Keratinocyte (primary cell): ENCODE measurements at regions not wholly inside any gene's neighbourhood (a gene's known extent, or its start where the extent isn't known, plus 50 kb on each side); places are given as distances from the start of the nearest gene placed in this dataset.

Source experiments
- DNase-seq: peaks from one replicate; pipeline ENCODE4 v3.0.0-alpha.2; 2011; ENCODE audit warnings: low read depth, missing footprints, low spot score
- FAIRE-seq: peaks from 2 replicates; lab custom pipeline; 2011; peaks lifted over from hg19 to GRCh38; lab: Jason Lieb, UNC
- H2AFZ ChIP-seq: 2 replicates; pipeline ENCODE4 v1.6.0; 2012; ENCODE audit warnings: low read length, control low read depth, inconsistent platforms; ENCODE audit not compliant: control insufficient read depth
- H3K27ac ChIP-seq: 2 replicates; pipeline ENCODE4 v1.5.1; 2011; ENCODE audit warnings: low read length; ENCODE audit not compliant: control insufficient read depth, insufficient read depth
- H3K27me3 ChIP-seq: 3 replicates; pipeline ENCODE4 v1.6.0; 2011; ENCODE audit warnings: low read length; ENCODE audit not compliant: control insufficient read depth, insufficient read depth; ENCODE audit errors: extremely low read depth
- H3K36me3 ChIP-seq, 2 experiments: 2 replicates in 1 of 2; 3 replicates in 1 of 2; pipeline ENCODE4 v1.5.1; 2011; ENCODE audit warnings: low read length in 2 of 2, mild to moderate bottlenecking in 1 of 2; ENCODE audit not compliant: control insufficient read depth in 2 of 2, insufficient read depth in 2 of 2; ENCODE audit errors: extremely low read depth in 1 of 2
- H3K4me1 ChIP-seq: 3 replicates; pipeline ENCODE4 v1.5.1; 2011; ENCODE audit warnings: low read length; ENCODE audit not compliant: control insufficient read depth, insufficient read depth; ENCODE audit errors: extremely low read depth
- H3K4me2 ChIP-seq: 3 replicates; pipeline ENCODE4 v1.6.0; 2011; ENCODE audit warnings: low read depth, low read length; ENCODE audit not compliant: control insufficient read depth, insufficient read depth; ENCODE audit errors: extremely low read depth
- H3K4me3 ChIP-seq, 3 experiments: fragments of 200-600 bp in 1 of 3; sonication (generic) in 1 of 3; 2 replicates in 2 of 3; 3 replicates in 1 of 3; pipeline ENCODE4 v1.5.1; 2011 to 2016; ENCODE audit warnings: low read length in 3 of 3, mild to moderate bottlenecking in 3 of 3, control low read depth in 2 of 3, inconsistent platforms in 1 of 3, low read depth in 1 of 3, mixed read lengths in 1 of 3, mixed run types in 1 of 3, moderate library complexity in 1 of 3; ENCODE audit not compliant: control insufficient read depth in 2 of 3, insufficient read depth in 2 of 3; ENCODE audit errors: extremely low read depth in 1 of 3
- H3K79me2 ChIP-seq: 2 replicates; pipeline ENCODE4 v1.6.0; 2012; ENCODE audit warnings: low read length; ENCODE audit not compliant: control insufficient read depth, insufficient read depth
- H3K9ac ChIP-seq: 3 replicates; pipeline ENCODE4 v1.6.0; 2011; ENCODE audit warnings: low read length; ENCODE audit not compliant: control insufficient read depth, insufficient read depth; ENCODE audit errors: extremely low read depth
- H3K9me1 ChIP-seq: 3 replicates; pipeline ENCODE4 v1.6.0; 2011; ENCODE audit warnings: low read length; ENCODE audit not compliant: control insufficient read depth, insufficient read depth; ENCODE audit errors: extremely low read depth
- H3K9me3 ChIP-seq: 2 replicates; pipeline ENCODE4 v1.5.1; 2012; ENCODE audit warnings: low read depth, low read length; ENCODE audit not compliant: control insufficient read depth
- H4K20me1 ChIP-seq: 3 replicates; pipeline ENCODE4 v1.6.0; 2011; ENCODE audit warnings: low read length; ENCODE audit not compliant: control insufficient read depth, insufficient read depth; ENCODE audit errors: extremely low read depth
- CTCF ChIP-seq, 3 experiments: IDR thresholded peaks in 1 of 3; conservative IDR thresholded peaks in 1 of 3; optimal IDR thresholded peaks in 1 of 3; 2 replicates in 2 of 3; 3 replicates in 1 of 3; pipeline versions ENCODE3 to v1.5.1; 2011; ENCODE audit warnings: low read length in 3 of 3, mild to moderate bottlenecking in 3 of 3, moderate library complexity in 2 of 3, control low read depth in 1 of 3, inconsistent platforms in 1 of 3; ENCODE audit not compliant: insufficient read depth in 2 of 3; ENCODE audit errors: extremely low read depth in 1 of 3
- EZH2 ChIP-seq: IDR thresholded peaks from one replicate; pipeline ENCODE4 v1.6.1; 2012; ENCODE audit warnings: inconsistent platforms, mild to moderate bottlenecking, low read length, moderate library complexity
- dilution Hi-C: fragments of 300-500 bp; cut with MboI; formaldehyde crosslinking; loops from one replicate; pipeline ENCODE4 v1.7.0; 2020; ENCODE audit warnings: low sequenced_read_pairs; ENCODE audit not compliant: extremely low pct_ligation_motif_present

GRCh38 chr2:176579608-176580007, 310.4 kb downstream of the MTX2 start:
- H3K9ac ChIP-seq: no peak overlapping the region
- no peaks in the 10 kb centered on the region for H3K27me3 ChIP-seq
- no peaks in the 10 kb centered on the region for H3K79me2 ChIP-seq
- H3K4me1 ChIP-seq: peaks cover 15% of the 10 kb centered on the region
- H4K20me1 ChIP-seq: no peaks in the 10 kb centered on the region
- H3K4me2 ChIP-seq: no peak overlapping the region
- FAIRE-seq (no peak), DNase-seq (no peak)
- TF ChIP-seq CTCF (optimal IDR thresholded peaks at IDR 0.05 in 1 of 3, IDR thresholded peaks at IDR 0.05 in 1 of 3, conservative IDR thresholded peaks at IDR 0.05 in 1 of 3; ENCODE audit: extremely low read depth in 1 of 3, insufficient read depth in 2 of 3, low read length in 3 of 3) (no peak), EZH2 (no peak)
- no peaks in the 10 kb centered on the region for H3K9me1 ChIP-seq
- no peak overlapping the region for H3K4me3 ChIP-seq
- H2AFZ ChIP-seq: no peak overlapping the region
- no peaks in the 10 kb centered on the region for H3K9me3 ChIP-seq
- no peaks in the 10 kb centered on the region for H3K36me3 ChIP-seq
- dilution Hi-C loops: no loop called here
- no peak overlapping the region for H3K27ac ChIP-seq

- no peak overlapping the region for H3K4me2 ChIP-seq
- no peaks in the 10 kb centered on the region for H4K20me1 ChIP-seq
- no peak overlapping the region for H3K9ac ChIP-seq
- H3K27ac ChIP-seq: no peak overlapping the region
- DNase-seq (no peak), FAIRE-seq (no peak)
- no peaks in the 10 kb centered on the region for H3K36me3 ChIP-seq
- dilution Hi-C loops: no loop called here
- no peaks in the 10 kb centered on the region for H3K27me3 ChIP-seq
- H3K4me1 ChIP-seq: peaks cover 15% of the 10 kb centered on the region
- H3K9me1 ChIP-seq: no peaks in the 10 kb centered on the region
- TF ChIP-seq CTCF (optimal IDR thresholded peaks at IDR 0.05 in 1 of 3, IDR thresholded peaks at IDR 0.05 in 1 of 3, conservative IDR thresholded peaks at IDR 0.05 in 1 of 3; ENCODE audit: extremely low read depth in 1 of 3, insufficient read depth in 2 of 3, low read length in 3 of 3) (no peak), EZH2 (no peak)
- H3K4me3 ChIP-seq: no peak overlapping the region
- no peak overlapping the region for H2AFZ ChIP-seq
- no peaks in the 10 kb centered on the region for H3K79me2 ChIP-seq
- no peaks in the 10 kb centered on the region for H3K9me3 ChIP-seq
Measured at GRCh38 chr2:176581557-176582165, 312.4 kb downstream of the MTX2 start.
